HG03571 (cell line): ENCODE measurements at regions not wholly inside any gene's neighbourhood (a gene's known extent, or its start where the extent isn't known, plus 50 kb on each side); places are given as distances from the start of the nearest gene placed in this dataset.
"Not testable (repeated sequence)": the region's sequence is repeated elsewhere in the genome, so short reads cannot be mapped to it uniquely, and the experiment has no call there.

ENCODE experiments used
- ATAC-seq: cut with Tn5 transposase; IDR thresholded peaks from one replicate; pipeline ENCODE4 v1.9.1; 2021; ENCODE audit not compliant: unreplicated experiment

- no peak for ATAC-seq
Observed at GRCh38 chr5:63011158-63011557, 432.5 kb downstream of the LRRC70 start.

DNA sequence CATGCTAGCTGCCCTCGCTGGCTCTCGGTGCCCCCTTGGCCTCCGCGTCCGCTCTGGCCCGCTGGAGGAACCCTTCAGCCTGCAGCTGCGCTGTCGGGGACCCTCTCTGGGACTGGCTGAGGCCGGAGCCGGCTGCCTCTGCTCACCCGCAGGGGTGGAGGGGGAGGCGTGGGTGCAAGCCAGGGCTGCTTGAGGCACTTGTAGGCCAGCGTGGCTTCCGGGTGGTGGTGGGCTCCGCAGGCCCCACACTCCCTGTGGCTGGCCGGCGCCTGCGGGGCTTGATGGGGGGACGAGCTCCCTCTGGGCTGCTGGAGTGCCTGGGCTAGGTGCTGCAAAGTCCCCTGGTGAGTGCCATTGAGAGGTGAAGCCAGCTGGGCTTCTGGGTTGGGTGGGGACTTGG, 429.6 kb downstream of the LRRC70 start:
- ATAC-seq = no peak

- not testable (repeated sequence) for ATAC-seq
Observed at GRCh38 chr5:62994842-62995241, 416.2 kb downstream of the LRRC70 start.

GRCh38 chr5:62985749-62986148, 407.1 kb downstream of the LRRC70 start:
- no peak for ATAC-seq

GRCh38 chr5:62982348-62982747, 403.7 kb downstream of the LRRC70 start:
- ATAC-seq = no peak

- ATAC-seq = no peak
Observed at GRCh38 chr5:62980884-62981283, 402.3 kb downstream of the LRRC70 start.

DNA sequence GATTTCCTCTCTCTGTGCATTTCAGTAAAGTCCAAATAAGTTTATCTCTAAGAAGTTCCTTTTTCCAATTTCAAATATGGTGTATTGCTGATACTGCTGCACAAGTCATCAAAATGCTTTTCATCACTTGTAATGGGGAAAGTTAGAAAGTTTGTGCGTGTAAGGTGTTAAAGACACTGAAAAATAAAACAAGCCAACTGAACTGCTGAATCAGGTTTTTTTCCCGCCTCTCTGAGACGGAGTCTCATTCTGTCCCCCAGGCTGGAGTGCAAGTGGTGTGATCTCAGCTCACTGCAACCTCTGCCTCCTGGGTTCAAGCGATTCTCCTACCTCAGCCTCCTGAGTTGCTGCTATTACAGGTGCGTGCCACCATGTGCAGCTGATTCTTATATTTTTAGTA, 400.9 kb downstream of the LRRC70 start:
- no peak for ATAC-seq

DNA sequence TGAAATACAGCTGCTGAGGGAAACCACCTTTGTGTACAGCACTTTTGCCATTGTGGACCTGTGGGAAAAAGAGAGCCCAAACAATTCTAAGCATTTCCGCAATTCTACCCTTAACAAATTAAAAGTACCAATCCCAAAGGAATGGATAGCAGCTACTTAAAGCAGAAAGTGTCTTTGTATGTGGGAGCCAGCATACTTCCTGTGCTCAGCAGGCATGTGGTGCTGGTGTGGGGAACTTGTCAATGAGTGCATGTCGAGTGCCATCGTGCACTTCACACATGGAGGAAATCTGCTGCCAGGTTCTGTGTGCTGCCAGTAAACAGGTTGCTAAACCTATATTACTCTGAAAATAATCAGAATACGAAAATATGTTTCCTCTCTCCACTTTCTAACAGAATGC, 399.0 kb downstream of the LRRC70 start:
- ATAC-seq = no peak

GRCh38 chr5:62974623-62975022, 396.0 kb downstream of the LRRC70 start:
- no peak for ATAC-seq

- no peak for ATAC-seq
Observed at GRCh38 chr5:62969409-62970120, 390.9 kb downstream of the LRRC70 start.

- ATAC-seq = no peak
Observed at GRCh38 chr5:62964428-62964827, 385.8 kb downstream of the LRRC70 start.

GRCh38 chr5:62960781-62961180, 382.2 kb downstream of the LRRC70 start:
- no peak for ATAC-seq

DNA sequence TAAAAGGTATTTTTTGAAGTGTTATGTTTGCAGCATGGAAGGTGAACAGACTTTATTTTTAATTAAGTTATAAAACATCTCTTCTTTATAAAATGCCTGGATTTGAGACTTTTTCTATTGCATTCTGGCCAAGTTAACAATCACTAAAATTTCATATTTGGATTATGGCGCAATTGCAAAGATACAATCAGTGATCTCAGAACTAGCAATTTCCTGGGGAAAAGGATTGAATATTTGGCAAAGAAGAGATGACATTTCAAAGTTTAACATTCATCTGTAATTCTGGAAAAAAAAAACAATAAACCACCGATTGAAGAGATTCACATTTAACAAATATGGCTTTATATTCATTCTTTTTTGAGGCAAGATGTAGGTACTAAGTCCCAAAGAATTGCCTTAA, 378.0 kb downstream of the LRRC70 start:
- no peak for ATAC-seq

GRCh38 chr5:62954578-62954977, 376.0 kb downstream of the LRRC70 start:
- no peak for ATAC-seq

- ATAC-seq = no peak
Observed at GRCh38 chr5:62948301-62948700, 369.7 kb downstream of the LRRC70 start.

DNA sequence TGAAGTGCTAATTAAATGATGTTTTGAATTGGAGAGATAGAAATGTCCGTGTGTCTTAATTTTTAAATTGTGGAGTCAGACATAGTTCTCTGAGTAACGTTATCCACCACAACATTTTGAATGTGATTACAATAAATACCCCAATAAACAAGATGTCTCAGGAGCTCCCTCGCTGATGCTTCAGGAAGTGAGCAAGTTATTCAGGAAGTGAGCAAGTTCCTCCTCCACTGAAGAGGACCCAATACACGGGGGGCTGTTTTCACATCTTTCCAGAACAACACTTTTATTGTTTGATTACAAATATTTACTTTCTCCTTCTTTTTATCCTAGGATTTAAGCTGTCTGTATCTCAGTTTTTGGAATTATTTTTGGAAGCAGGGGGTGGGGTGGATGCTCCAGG, 363.8 kb downstream of the LRRC70 start:
- ATAC-seq = no peak

GRCh38 chr5:62938927-62939326, 360.3 kb downstream of the LRRC70 start:
- no peak for ATAC-seq

GRCh38 chr5:62937661-62938558, 359.3 kb downstream of the LRRC70 start:
- no peak for ATAC-seq

DNA sequence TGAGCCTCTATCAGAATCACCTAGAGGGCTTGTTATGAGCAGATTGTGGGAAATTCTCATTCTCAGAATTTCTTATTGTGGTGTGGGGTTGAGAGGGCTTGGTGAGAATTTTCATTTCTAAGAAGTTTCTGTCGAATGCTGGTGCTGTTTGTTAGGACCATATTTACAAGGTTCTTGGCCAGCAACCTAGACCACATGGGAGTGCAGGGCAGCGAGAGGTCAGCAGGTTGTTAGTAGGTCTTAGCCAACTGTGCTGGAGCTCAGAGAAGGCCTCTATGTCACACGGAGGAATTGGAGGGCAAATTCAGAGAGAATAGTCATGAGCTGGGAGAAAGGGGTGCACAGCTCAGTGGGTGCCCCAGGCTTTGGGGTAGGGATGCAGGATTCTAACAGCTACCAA, 357.0 kb downstream of the LRRC70 start:
- ATAC-seq = no peak

DNA sequence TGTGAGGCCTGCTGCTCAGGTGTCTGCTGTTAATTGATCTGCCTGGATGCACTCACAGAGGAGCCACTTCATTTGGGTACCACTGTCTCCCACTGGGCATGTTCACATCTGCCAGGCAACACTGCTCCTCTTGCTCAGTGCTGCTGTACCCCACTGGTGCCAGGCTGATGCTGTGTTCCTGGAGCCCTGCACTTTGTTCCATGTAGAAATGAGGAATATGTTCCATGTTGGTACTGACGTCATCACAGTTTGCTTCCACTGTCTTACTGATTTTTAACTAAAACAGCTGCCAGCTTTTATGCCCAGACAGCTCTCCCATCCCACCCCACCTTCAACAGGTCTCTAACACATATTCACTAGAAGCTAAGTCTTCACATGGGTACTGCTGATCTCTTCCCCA, 355.7 kb downstream of the LRRC70 start:
- ATAC-seq = no peak

GRCh38 chr5:62933261-62933660, 354.6 kb downstream of the LRRC70 start:
- ATAC-seq = no peak
